SK-N-SH (cell line): ENCODE measurements at regions not wholly inside any gene's neighbourhood (a gene's known extent, or its start where the extent isn't known, plus 50 kb on each side); places are given as distances from the start of the nearest gene placed in this dataset.

Source experiments
- CTCF ChIP-seq: fragments of 200-600 bp; sonication (generic); IDR thresholded peaks from 2 replicates; pipeline ENCODE4 v1.6.1; 2017; ENCODE audit warnings: antibody characterized with exemption, mild to moderate bottlenecking, moderate library complexity
- EP300 ChIP-seq, 2 experiments: IDR thresholded peaks; 2 replicates each; pipeline versions ENCODE4 v1.4.0 to v1.6.1; 2012; ENCODE audit warnings: borderline replicate concordance in 1 of 2, low read depth in 1 of 2, low read length in 1 of 2
- EZH2phosphoT487 ChIP-seq: fragments of 200-600 bp; sonication (generic); IDR thresholded peaks from 2 replicates; pipeline ENCODE4 v1.6.1; 2017; ENCODE audit warnings: low read depth, mixed run types, mild to moderate bottlenecking, antibody characterized with exemption, moderate library complexity, borderline replicate concordance
- POLR2AphosphoS5 ChIP-seq: IDR thresholded peaks from 2 replicates; pipeline ENCODE4 v1.6.1; 2012; ENCODE audit warnings: low read depth, low read length
- RAD21 ChIP-seq: IDR thresholded peaks from 2 replicates; pipeline ENCODE4 v1.6.1; 2012; ENCODE audit warnings: mild to moderate bottlenecking, low read length
- REST ChIP-seq: IDR thresholded peaks from 2 replicates; pipeline ENCODE4 v1.6.1; 2012; ENCODE audit warnings: mild to moderate bottlenecking, low read depth, low read length, moderate library complexity
- SMC3 ChIP-seq: IDR thresholded peaks from 2 replicates; pipeline ENCODE4 v1.6.1; 2012; ENCODE audit warnings: low read depth, low read length, improper control_type of control experiment
- TAF1 ChIP-seq: IDR thresholded peaks from 2 replicates; pipeline ENCODE4 v1.6.1; 2012; ENCODE audit warnings: low read depth, mild to moderate bottlenecking, low read length, moderate library complexity, borderline replicate concordance
- TEAD4 ChIP-seq: IDR thresholded peaks from 2 replicates; pipeline ENCODE4 v1.4.0; 2012; ENCODE audit warnings: mild to moderate bottlenecking, borderline replicate concordance; ENCODE audit not compliant: insufficient read depth
- USF1 ChIP-seq: IDR thresholded peaks from 2 replicates; pipeline ENCODE4 v1.4.0; 2012; ENCODE audit warnings: low read depth, borderline replicate concordance
- USF2 ChIP-seq: fragments of 150-350 bp; IDR thresholded peaks from 2 replicates; pipeline ENCODE4 v1.6.1; 2017; ENCODE audit warnings: antibody characterized with exemption, low read length, low read depth, borderline replicate concordance
- ZBTB33 ChIP-seq: IDR thresholded peaks from 2 replicates; pipeline ENCODE4 v1.4.0; 2012; ENCODE audit warnings: low read depth, borderline replicate concordance

GRCh38 chr15:77834276-77834990 lies 201.7 kb upstream of the LINGO1 start:
- TF ChIP-seq ZBTB33 (no peak), CTCF (no peak), POLR2AphosphoS5 (no peak), SMC3 (no peak), RAD21 (no peak), TAF1 (no peak), USF1 (no peak), EP300 (IDR thresholded peaks at IDR 0.05; ENCODE audit: borderline replicate concordance in 1 of 2, low read depth in 1 of 2, low read length in 1 of 2) (no peak), USF2 (no peak), TEAD4 (no peak), REST (no peak), EZH2phosphoT487 (no peak)
